Neural cell (in vitro differentiated cells): ENCODE measurements at regions not wholly inside any gene's neighbourhood (a gene's known extent, or its start where the extent isn't known, plus 50 kb on each side); places are given as distances from the start of the nearest gene placed in this dataset.

ENCODE experiments used
- H2AFZ ChIP-seq: fragments of 200-600, 300-800 bp; sonication (generic), shearing (Covaris generic); 2 replicates; pipeline ENCODE4 v1.6.0; 2014; ENCODE audit warnings: low read depth, mild to moderate bottlenecking, antibody characterized with exemption, low read length, moderate library complexity
- H3F3A ChIP-seq: fragments of 200-600 bp; shearing (Covaris generic); 2 replicates; pipeline ENCODE4 v1.6.1; 2016; ENCODE audit warnings: mild to moderate bottlenecking, moderate library complexity, mixed read lengths, antibody characterized with exemption, low read length; ENCODE audit not compliant: insufficient read depth, poor library complexity, severe bottlenecking
- H3K27ac ChIP-seq: fragments of 200-600, 300-800 bp; sonication (generic), shearing (Covaris generic); 2 replicates; pipeline ENCODE4 v1.5.1; 2014; ENCODE audit warnings: mild to moderate bottlenecking, low read length, moderate library complexity
- H3K27me3 ChIP-seq: fragments of 300-800, 200-600 bp; sonication (generic), shearing (Covaris generic); 2 replicates; pipeline ENCODE4 v1.6.0; 2014; ENCODE audit warnings: mild to moderate bottlenecking, low read depth, low read length, moderate library complexity; ENCODE audit not compliant: insufficient read depth
- H3K36me3 ChIP-seq: fragments of 300-800, 200-600 bp; sonication (generic), shearing (Covaris generic); 2 replicates; pipeline ENCODE4 v1.5.1; 2014; ENCODE audit warnings: mild to moderate bottlenecking, antibody characterized with exemption, low read length, moderate library complexity; ENCODE audit not compliant: insufficient read depth
- H3K4me2 ChIP-seq: fragments of 300-800, 200-600 bp; sonication (generic), shearing (Covaris generic); 2 replicates; pipeline ENCODE4 v1.6.0; 2014; ENCODE audit warnings: mild to moderate bottlenecking, low read length
- H3K4me3 ChIP-seq: fragments of 300-800, 200-600 bp; sonication (generic), shearing (Covaris generic); 2 replicates; pipeline ENCODE4 v1.5.1; 2014; ENCODE audit warnings: mild to moderate bottlenecking, low read length, moderate library complexity
- H3K79me2 ChIP-seq: fragments of 200-600 bp; shearing (Covaris generic); replicated peaks from 2 replicates; pipeline ENCODE4 v1.6.0; 2014; ENCODE audit warnings: mild to moderate bottlenecking, low read length, moderate library complexity; ENCODE audit not compliant: insufficient read depth
- H3K9ac ChIP-seq: fragments of 300-800, 200-600 bp; sonication (generic), shearing (Covaris generic); 2 replicates; pipeline ENCODE4 v1.6.1; 2016; ENCODE audit warnings: mild to moderate bottlenecking, low read length, mixed read lengths
- H3K9me2 ChIP-seq: fragments of 200-600 bp; shearing (Covaris generic); 2 replicates; pipeline ENCODE4 v1.6.1; 2016; ENCODE audit warnings: mild to moderate bottlenecking, low read length, mixed read lengths; ENCODE audit not compliant: insufficient read depth
- H3K9me3 ChIP-seq: fragments of 200-600, 300-800 bp; sonication (generic), shearing (Covaris generic); 2 replicates; pipeline ENCODE4 v1.6.1; 2016; ENCODE audit warnings: mild to moderate bottlenecking, mixed run types, low read length, moderate library complexity, mixed read lengths
- H4K20me1 ChIP-seq: fragments of 200-600 bp; shearing (Covaris generic); 2 replicates; pipeline ENCODE4 v1.6.1; 2016; ENCODE audit warnings: mild to moderate bottlenecking, mixed run types; ENCODE audit not compliant: insufficient read depth
- EP300 ChIP-seq: fragments of 450-650 bp; conservative IDR thresholded peaks from 2 replicates; pipeline ENCODE4 v1.6.1; 2014; ENCODE audit warnings: antibody characterized with exemption, mild to moderate bottlenecking, moderate library complexity; ENCODE audit not compliant: poor library complexity, severe bottlenecking
- EZH2 ChIP-seq: fragments of 200-600, 300-800 bp; shearing (Covaris generic), sonication (generic); IDR thresholded peaks from 2 replicates; pipeline ENCODE4 v1.6.1; 2014; ENCODE audit warnings: antibody characterized with exemption, low read length, borderline replicate concordance, mild to moderate bottlenecking; ENCODE audit not compliant: insufficient read depth, poor library complexity, severe bottlenecking
- MXI1 ChIP-seq: fragments of 450-650 bp; conservative IDR thresholded peaks from 2 replicates; pipeline ENCODE4 v1.6.1; 2014; ENCODE audit warnings: antibody characterized with exemption, mild to moderate bottlenecking; ENCODE audit not compliant: poor library complexity, severe bottlenecking
- POLR2AphosphoS5 ChIP-seq: IDR thresholded peaks from 2 replicates; pipeline ENCODE4 v1.6.1; 2012
- RAD21 ChIP-seq: fragments of 450-650 bp; conservative IDR thresholded peaks from 2 replicates; pipeline ENCODE4 v1.6.1; 2014; ENCODE audit warnings: antibody characterized with exemption, mild to moderate bottlenecking, moderate library complexity
- SMC3 ChIP-seq: fragments of 450-650 bp; conservative IDR thresholded peaks from 2 replicates; pipeline ENCODE4 v1.6.1; 2014; ENCODE audit warnings: antibody characterized with exemption, mild to moderate bottlenecking, moderate library complexity; ENCODE audit not compliant: poor library complexity
- TAF1 ChIP-seq: IDR thresholded peaks from 2 replicates; pipeline ENCODE4 v1.6.1; 2012; ENCODE audit warnings: low read depth
- TF ChIP-seq, protein P1 (sequence below): fragments of 450-650 bp; IDR thresholded peaks from 2 replicates; pipeline ENCODE4 v1.5.1; 2014; ENCODE audit warnings: antibody characterized with exemption, mild to moderate bottlenecking, moderate library complexity; ENCODE audit not compliant: poor library complexity, severe bottlenecking
- TF ChIP-seq, protein P2 (sequence below): IDR thresholded peaks from 2 replicates; pipeline ENCODE4 v1.6.1; 2012; ENCODE audit warnings: borderline replicate concordance

DNA sequence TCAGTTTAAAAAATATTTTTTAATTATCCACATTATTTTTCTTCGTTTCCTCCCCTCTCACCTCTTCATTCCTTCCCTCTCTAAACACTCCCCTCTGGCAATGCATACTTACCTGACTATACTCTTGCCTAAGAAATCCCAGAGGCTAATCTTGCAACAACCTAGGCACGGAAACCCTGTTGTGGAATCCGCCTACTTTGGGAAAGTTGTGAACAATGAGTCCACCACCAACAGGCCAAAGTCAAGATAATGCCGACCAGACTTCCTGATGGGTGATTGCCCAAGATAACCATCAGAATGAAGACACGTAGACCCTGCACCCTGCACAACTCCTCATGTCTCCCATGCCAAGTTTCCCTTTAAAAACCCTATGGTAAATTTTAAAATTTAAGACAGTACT is 521.5 kb downstream of the KIF20B start:
- no peak overlapping the region for H3K4me3 ChIP-seq
- no peaks in the 10 kb centered on the region for H3F3A ChIP-seq
- no peak overlapping the region for H2AFZ ChIP-seq
- H3K9me3 ChIP-seq = no peaks in the 10 kb centered on the region
- no peak overlapping the region for H3K27ac ChIP-seq
- no peaks in the 10 kb centered on the region for H3K79me2 ChIP-seq
- no peak overlapping the region for H3K9ac ChIP-seq
- H3K9me2 ChIP-seq = no peaks in the 10 kb centered on the region
- no peaks in the 10 kb centered on the region for H3K36me3 ChIP-seq
- no peak for TF ChIP-seq TAF1
- TF ChIP-seq, protein P1, sequence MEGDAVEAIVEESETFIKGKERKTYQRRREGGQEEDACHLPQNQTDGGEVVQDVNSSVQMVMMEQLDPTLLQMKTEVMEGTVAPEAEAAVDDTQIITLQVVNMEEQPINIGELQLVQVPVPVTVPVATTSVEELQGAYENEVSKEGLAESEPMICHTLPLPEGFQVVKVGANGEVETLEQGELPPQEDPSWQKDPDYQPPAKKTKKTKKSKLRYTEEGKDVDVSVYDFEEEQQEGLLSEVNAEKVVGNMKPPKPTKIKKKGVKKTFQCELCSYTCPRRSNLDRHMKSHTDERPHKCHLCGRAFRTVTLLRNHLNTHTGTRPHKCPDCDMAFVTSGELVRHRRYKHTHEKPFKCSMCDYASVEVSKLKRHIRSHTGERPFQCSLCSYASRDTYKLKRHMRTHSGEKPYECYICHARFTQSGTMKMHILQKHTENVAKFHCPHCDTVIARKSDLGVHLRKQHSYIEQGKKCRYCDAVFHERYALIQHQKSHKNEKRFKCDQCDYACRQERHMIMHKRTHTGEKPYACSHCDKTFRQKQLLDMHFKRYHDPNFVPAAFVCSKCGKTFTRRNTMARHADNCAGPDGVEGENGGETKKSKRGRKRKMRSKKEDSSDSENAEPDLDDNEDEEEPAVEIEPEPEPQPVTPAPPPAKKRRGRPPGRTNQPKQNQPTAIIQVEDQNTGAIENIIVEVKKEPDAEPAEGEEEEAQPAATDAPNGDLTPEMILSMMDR = no peak
- TF ChIP-seq POLR2AphosphoS5 = no peak
- no peak for TF ChIP-seq SMC3
- TF ChIP-seq EP300 = no peak
- TF ChIP-seq RAD21 = no peak
- TF ChIP-seq MXI1 = no peak
- TF ChIP-seq, protein P2, sequence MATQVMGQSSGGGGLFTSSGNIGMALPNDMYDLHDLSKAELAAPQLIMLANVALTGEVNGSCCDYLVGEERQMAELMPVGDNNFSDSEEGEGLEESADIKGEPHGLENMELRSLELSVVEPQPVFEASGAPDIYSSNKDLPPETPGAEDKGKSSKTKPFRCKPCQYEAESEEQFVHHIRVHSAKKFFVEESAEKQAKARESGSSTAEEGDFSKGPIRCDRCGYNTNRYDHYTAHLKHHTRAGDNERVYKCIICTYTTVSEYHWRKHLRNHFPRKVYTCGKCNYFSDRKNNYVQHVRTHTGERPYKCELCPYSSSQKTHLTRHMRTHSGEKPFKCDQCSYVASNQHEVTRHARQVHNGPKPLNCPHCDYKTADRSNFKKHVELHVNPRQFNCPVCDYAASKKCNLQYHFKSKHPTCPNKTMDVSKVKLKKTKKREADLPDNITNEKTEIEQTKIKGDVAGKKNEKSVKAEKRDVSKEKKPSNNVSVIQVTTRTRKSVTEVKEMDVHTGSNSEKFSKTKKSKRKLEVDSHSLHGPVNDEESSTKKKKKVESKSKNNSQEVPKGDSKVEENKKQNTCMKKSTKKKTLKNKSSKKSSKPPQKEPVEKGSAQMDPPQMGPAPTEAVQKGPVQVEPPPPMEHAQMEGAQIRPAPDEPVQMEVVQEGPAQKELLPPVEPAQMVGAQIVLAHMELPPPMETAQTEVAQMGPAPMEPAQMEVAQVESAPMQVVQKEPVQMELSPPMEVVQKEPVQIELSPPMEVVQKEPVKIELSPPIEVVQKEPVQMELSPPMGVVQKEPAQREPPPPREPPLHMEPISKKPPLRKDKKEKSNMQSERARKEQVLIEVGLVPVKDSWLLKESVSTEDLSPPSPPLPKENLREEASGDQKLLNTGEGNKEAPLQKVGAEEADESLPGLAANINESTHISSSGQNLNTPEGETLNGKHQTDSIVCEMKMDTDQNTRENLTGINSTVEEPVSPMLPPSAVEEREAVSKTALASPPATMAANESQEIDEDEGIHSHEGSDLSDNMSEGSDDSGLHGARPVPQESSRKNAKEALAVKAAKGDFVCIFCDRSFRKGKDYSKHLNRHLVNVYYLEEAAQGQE = no peak
- no peak for TF ChIP-seq EZH2
- H3K4me2 ChIP-seq = no peak overlapping the region
- no peaks in the 10 kb centered on the region for H3K27me3 ChIP-seq
- no peaks in the 10 kb centered on the region for H4K20me1 ChIP-seq

DNA sequence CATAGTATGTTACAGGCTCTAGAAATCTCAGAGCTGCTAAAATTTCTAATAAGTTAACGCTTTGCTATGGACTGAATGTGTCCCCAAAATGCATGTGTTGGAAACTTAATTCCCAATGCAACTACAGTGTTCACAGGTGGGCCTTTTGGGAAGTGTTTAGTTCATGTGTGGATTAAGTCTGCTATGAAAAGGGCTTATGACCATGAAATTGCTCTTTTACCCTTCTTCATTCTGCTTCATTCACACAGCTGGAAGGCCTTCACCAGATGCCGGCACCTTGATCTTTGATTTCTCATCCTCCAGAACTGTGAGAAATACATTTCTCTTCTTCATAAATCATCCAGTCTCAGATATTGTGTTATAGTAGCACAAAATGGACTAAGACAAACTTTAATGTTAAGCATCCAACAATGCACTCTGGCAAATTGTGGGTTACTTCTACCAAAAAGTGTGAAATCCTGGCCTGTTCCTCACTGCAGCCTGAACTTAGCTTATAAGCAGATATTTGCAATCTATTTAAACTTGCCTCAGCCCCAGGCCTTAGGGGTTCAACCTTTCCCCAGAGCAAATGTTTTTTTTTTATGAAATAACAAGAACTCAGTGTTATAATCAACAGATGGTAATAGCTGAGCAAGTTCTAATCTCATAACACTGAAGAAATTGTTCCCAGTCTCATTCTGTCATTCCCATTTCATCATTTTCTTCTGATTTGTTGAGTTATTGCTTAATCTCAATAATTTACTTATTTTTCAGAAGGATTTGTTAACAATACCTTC is 523.6 kb downstream of the KIF20B start:
- no peaks in the 10 kb centered on the region for H3K79me2 ChIP-seq

More for the DNA sequence above, 523.6 kb downstream of the KIF20B start:
- H3K9me3 ChIP-seq = no peaks in the 10 kb centered on the region
- no peak overlapping the region for H3K9ac ChIP-seq
- no peaks in the 10 kb centered on the region for H4K20me1 ChIP-seq
- H3F3A ChIP-seq = no peaks in the 10 kb centered on the region
- no peak overlapping the region for H2AFZ ChIP-seq
- no peaks in the 10 kb centered on the region for H3K27me3 ChIP-seq
- no peak overlapping the region for H3K27ac ChIP-seq
- no peaks in the 10 kb centered on the region for H3K36me3 ChIP-seq
- H3K4me2 ChIP-seq = no peak overlapping the region
- no peak overlapping the region for H3K4me3 ChIP-seq
- TF ChIP-seq EP300 (no peak), RAD21 (no peak), TAF1 (no peak), SMC3 (no peak), MXI1 (no peak), POLR2AphosphoS5 (no peak), EZH2 (no peak)
- TF ChIP-seq, protein P1 = no peak
- TF ChIP-seq, protein P2 = no peak
- no peaks in the 10 kb centered on the region for H3K9me2 ChIP-seq
